IMR-90 (cell line): ENCODE measurements at regions not wholly inside any gene's neighbourhood (a gene's known extent, or its start where the extent isn't known, plus 50 kb on each side); places are given as distances from the start of the nearest gene placed in this dataset.

Experiments
- CHD1 ChIP-seq: IDR thresholded peaks from 2 replicates; pipeline ENCODE4 v1.6.1; 2012; ENCODE audit warnings: low read depth, low read length, improper control_type of control experiment
- POLR2A ChIP-seq: IDR thresholded peaks from 2 replicates; pipeline ENCODE4 v1.6.1; 2012; ENCODE audit warnings: mild to moderate bottlenecking, low read depth, low read length
- SMC3 ChIP-seq: fragments of 150-350 bp; IDR thresholded peaks from 2 replicates; pipeline ENCODE4 v1.6.1; 2016; ENCODE audit warnings: low read depth, mild to moderate bottlenecking, antibody characterized with exemption, low read length, moderate library complexity
- TF ChIP-seq, protein P1 (sequence below): conservative IDR thresholded peaks from 2 replicates; pipeline ENCODE4 v1.5.1; 2012; ENCODE audit warnings: mild to moderate bottlenecking, low read depth, low read length, improper control_type of control experiment
- TF ChIP-seq, protein P2 (sequence below): fragments of 150-350 bp; IDR thresholded peaks from 2 replicates; pipeline ENCODE4 v1.6.1; 2017; ENCODE audit warnings: mild to moderate bottlenecking, antibody characterized with exemption, low read length, low read depth

- TF ChIP-seq, protein P1, sequence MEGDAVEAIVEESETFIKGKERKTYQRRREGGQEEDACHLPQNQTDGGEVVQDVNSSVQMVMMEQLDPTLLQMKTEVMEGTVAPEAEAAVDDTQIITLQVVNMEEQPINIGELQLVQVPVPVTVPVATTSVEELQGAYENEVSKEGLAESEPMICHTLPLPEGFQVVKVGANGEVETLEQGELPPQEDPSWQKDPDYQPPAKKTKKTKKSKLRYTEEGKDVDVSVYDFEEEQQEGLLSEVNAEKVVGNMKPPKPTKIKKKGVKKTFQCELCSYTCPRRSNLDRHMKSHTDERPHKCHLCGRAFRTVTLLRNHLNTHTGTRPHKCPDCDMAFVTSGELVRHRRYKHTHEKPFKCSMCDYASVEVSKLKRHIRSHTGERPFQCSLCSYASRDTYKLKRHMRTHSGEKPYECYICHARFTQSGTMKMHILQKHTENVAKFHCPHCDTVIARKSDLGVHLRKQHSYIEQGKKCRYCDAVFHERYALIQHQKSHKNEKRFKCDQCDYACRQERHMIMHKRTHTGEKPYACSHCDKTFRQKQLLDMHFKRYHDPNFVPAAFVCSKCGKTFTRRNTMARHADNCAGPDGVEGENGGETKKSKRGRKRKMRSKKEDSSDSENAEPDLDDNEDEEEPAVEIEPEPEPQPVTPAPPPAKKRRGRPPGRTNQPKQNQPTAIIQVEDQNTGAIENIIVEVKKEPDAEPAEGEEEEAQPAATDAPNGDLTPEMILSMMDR = no peak
- no peak for TF ChIP-seq SMC3
- no peak for TF ChIP-seq POLR2A
- TF ChIP-seq CHD1 = no peak
- TF ChIP-seq, protein P2, sequence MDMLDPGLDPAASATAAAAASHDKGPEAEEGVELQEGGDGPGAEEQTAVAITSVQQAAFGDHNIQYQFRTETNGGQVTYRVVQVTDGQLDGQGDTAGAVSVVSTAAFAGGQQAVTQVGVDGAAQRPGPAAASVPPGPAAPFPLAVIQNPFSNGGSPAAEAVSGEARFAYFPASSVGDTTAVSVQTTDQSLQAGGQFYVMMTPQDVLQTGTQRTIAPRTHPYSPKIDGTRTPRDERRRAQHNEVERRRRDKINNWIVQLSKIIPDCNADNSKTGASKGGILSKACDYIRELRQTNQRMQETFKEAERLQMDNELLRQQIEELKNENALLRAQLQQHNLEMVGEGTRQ = no peak
Measured at GRCh38 chr3:132267391-132267993, 49.7 kb upstream of the ACP3 start.
